Activated CD8-positive, alpha-beta T cell treated with anti-CD3 and anti-CD28 coated beads, Interleukin-2, amount 10 ng/mL, durations not matched to agents 7 days and 5 days (primary cell): ENCODE measurements at regions not wholly inside any gene's neighbourhood (a gene's known extent, or its start where the extent isn't known, plus 50 kb on each side); places are given as distances from the start of the nearest gene placed in this dataset.

Experiments used
- ATAC-seq: fragments of 150-1000 bp; cut with Tn5 transposase; one replicate; pipeline ENCODE4 v1.10.0; 2021; ENCODE audit warnings: moderate library complexity
- CTCF ChIA-PET: fragments of 350-600 bp; sonication (Branson Sonifier 250); formaldehyde crosslinking; loops from one replicate; lab custom pipeline; 2021; ENCODE audit warnings: antibody characterized with exemption; lab: Charles Lee
- POLR2A ChIA-PET: fragments of 350-600 bp; sonication (Branson Sonifier 250); formaldehyde crosslinking; loops from one replicate; lab custom pipeline; 2021; ENCODE audit warnings: antibody characterized with exemption; lab: Charles Lee
- DNase-seq: peaks from one replicate; pipeline ENCODE4 v3.0.0-alpha.2; 2020
- H3K27ac Mint-ChIP-seq: one replicate; pipeline ENCODE4 v1.8.0; 2021; ENCODE audit warnings: mild to moderate bottlenecking, mixed read lengths
- H3K27me3 Mint-ChIP-seq: one replicate; pipeline ENCODE4 v1.8.0; 2021; ENCODE audit warnings: low read depth, mixed read lengths
- H3K36me3 Mint-ChIP-seq: one replicate; pipeline ENCODE4 v1.8.0; 2021; ENCODE audit warnings: low read depth, mixed read lengths
- H3K4me1 Mint-ChIP-seq: one replicate; pipeline ENCODE4 v1.8.0; 2021; ENCODE audit warnings: low read depth, mixed read lengths
- H3K4me3 Mint-ChIP-seq: one replicate; pipeline ENCODE4 v1.8.0; 2021; ENCODE audit warnings: mild to moderate bottlenecking, mixed read lengths
- H3K9me3 Mint-ChIP-seq: one replicate; pipeline ENCODE4 v1.8.0; 2022; ENCODE audit warnings: mixed read lengths; ENCODE audit not compliant: insufficient read depth

GRCh38 chr6:81648502-81648901 lies 104.0 kb downstream of the TENT5A start:
- H3K4me1 Mint-ChIP-seq: no peaks in the 10 kb centered on the region

GRCh38 chr6:81643156-81643555 lies 109.3 kb downstream of the TENT5A start:
- H3K4me3 Mint-ChIP-seq: no peak overlapping the region
- no peak for ATAC-seq
- ChIA-PET CTCF (no interaction called here), POLR2A (no interaction called here)
- DNase-seq: no peak
- no peaks in the 10 kb centered on the region for H3K4me1 Mint-ChIP-seq
- H3K36me3 Mint-ChIP-seq: no peaks in the 10 kb centered on the region
- H3K27ac Mint-ChIP-seq: no peak overlapping the region
- H3K9me3 Mint-ChIP-seq: peaks cover 8% of the 10 kb centered on the region
- H3K27me3 Mint-ChIP-seq: no peaks in the 10 kb centered on the region

More at GRCh38 chr6:81648502-81648901, 104.0 kb downstream of the TENT5A start:
- Mint-ChIP-seq H3K9me3 (no peaks in the 10 kb centered on the region), H3K4me3 (no peak overlapping the region), H3K27ac (no peak overlapping the region), H3K27me3 (no peaks in the 10 kb centered on the region), H3K36me3 (no peaks in the 10 kb centered on the region)
- ATAC-seq (no peak), DNase-seq (no peak)
- CTCF ChIA-PET: no interaction called here
- POLR2A ChIA-PET: no interaction called here

- no peaks in the 10 kb centered on the region for H3K4me1 Mint-ChIP-seq
- ChIA-PET POLR2A (no interaction called here), CTCF (no interaction called here)
- H3K9me3 Mint-ChIP-seq: peaks cover 8% of the 10 kb centered on the region
- H3K4me3 Mint-ChIP-seq: no peak overlapping the region
- no peaks in the 10 kb centered on the region for H3K27me3 Mint-ChIP-seq
- no peak overlapping the region for H3K27ac Mint-ChIP-seq
- DNase-seq: no peak
- H3K36me3 Mint-ChIP-seq: no peaks in the 10 kb centered on the region
- no peak for ATAC-seq
Observed at GRCh38 chr6:81640891-81641290, 111.6 kb downstream of the TENT5A start.

- DNase-seq (no peak), ATAC-seq (no peak)
- Mint-ChIP-seq H3K27ac (no peak overlapping the region), H3K9me3 (peaks cover 8% of the 10 kb centered on the region), H3K4me1 (no peaks in the 10 kb centered on the region), H3K4me3 (no peak overlapping the region), H3K36me3 (no peaks in the 10 kb centered on the region), H3K27me3 (no peaks in the 10 kb centered on the region)
- CTCF ChIA-PET: no interaction called here
- POLR2A ChIA-PET: no interaction called here
Observed at GRCh38 chr6:81640126-81640525, 112.4 kb downstream of the TENT5A start.

- Mint-ChIP-seq H3K27ac (no peak overlapping the region), H3K36me3 (no peaks in the 10 kb centered on the region), H3K4me1 (no peaks in the 10 kb centered on the region), H3K9me3 (peaks cover 8% of the 10 kb centered on the region), H3K27me3 (no peaks in the 10 kb centered on the region), H3K4me3 (no peak overlapping the region)
- ATAC-seq: no peak
- DNase-seq: no peak
- POLR2A ChIA-PET: no interaction called here
- CTCF ChIA-PET: no interaction called here
Observed at GRCh38 chr6:81638366-81638765, 114.1 kb downstream of the TENT5A start.

GRCh38 chr6:81636930-81637568 lies 115.4 kb downstream of the TENT5A start:
- Mint-ChIP-seq H3K4me3 (no peak overlapping the region), H3K4me1 (no peaks in the 10 kb centered on the region), H3K36me3 (no peaks in the 10 kb centered on the region), H3K27me3 (no peaks in the 10 kb centered on the region), H3K27ac (no peak overlapping the region), H3K9me3 (peaks cover 8% of the 10 kb centered on the region)
- ATAC-seq (no peak), DNase-seq (no peak)
- ChIA-PET CTCF (no interaction called here), POLR2A (no interaction called here)

GRCh38 chr6:81634155-81634880 lies 118.2 kb downstream of the TENT5A start:
- Mint-ChIP-seq H3K4me3 (no peak overlapping the region), H3K9me3 (peaks cover 6% of the 10 kb centered on the region), H3K4me1 (no peaks in the 10 kb centered on the region), H3K36me3 (no peaks in the 10 kb centered on the region), H3K27ac (no peak overlapping the region), H3K27me3 (no peaks in the 10 kb centered on the region)
- ChIA-PET CTCF (no interaction called here), POLR2A (no interaction called here)
- ATAC-seq: no peak
- no peak for DNase-seq

GRCh38 chr6:81633391-81633790 lies 119.1 kb downstream of the TENT5A start:
- no peak for DNase-seq
- Mint-ChIP-seq H3K9me3 (peaks cover 6% of the 10 kb centered on the region), H3K27me3 (no peaks in the 10 kb centered on the region), H3K4me1 (no peaks in the 10 kb centered on the region), H3K27ac (no peak overlapping the region), H3K36me3 (no peaks in the 10 kb centered on the region), H3K4me3 (no peak overlapping the region)
- ChIA-PET CTCF (no interaction called here), POLR2A (no interaction called here)
- ATAC-seq: no peak

GRCh38 chr6:81630719-81631118 lies 121.8 kb downstream of the TENT5A start:
- DNase-seq (no peak), ATAC-seq (no peak)
- Mint-ChIP-seq H3K4me3 (no peak overlapping the region), H3K27ac (no peak overlapping the region), H3K4me1 (no peaks in the 10 kb centered on the region), H3K36me3 (no peaks in the 10 kb centered on the region), H3K27me3 (no peaks in the 10 kb centered on the region), H3K9me3 (peaks cover 6% of the 10 kb centered on the region)
- POLR2A ChIA-PET: no interaction called here
- CTCF ChIA-PET: no interaction called here

- H3K9me3 Mint-ChIP-seq: peaks cover under 1% of the 10 kb centered on the region
- H3K36me3 Mint-ChIP-seq: no peaks in the 10 kb centered on the region
- no peak for DNase-seq
- no peak for ATAC-seq
- no peak overlapping the region for H3K4me3 Mint-ChIP-seq
- ChIA-PET POLR2A (no interaction called here), CTCF (no interaction called here)
- H3K27ac Mint-ChIP-seq: no peak overlapping the region
- no peaks in the 10 kb centered on the region for H3K4me1 Mint-ChIP-seq
- H3K27me3 Mint-ChIP-seq: no peaks in the 10 kb centered on the region
Observed at GRCh38 chr6:81625216-81625615, 127.3 kb downstream of the TENT5A start.

GRCh38 chr6:81624453-81624852 lies 128.0 kb downstream of the TENT5A start:
- Mint-ChIP-seq H3K27ac (no peak overlapping the region), H3K4me3 (no peak overlapping the region), H3K4me1 (no peaks in the 10 kb centered on the region), H3K9me3 (no peaks in the 10 kb centered on the region), H3K27me3 (no peaks in the 10 kb centered on the region), H3K36me3 (no peaks in the 10 kb centered on the region)
- POLR2A ChIA-PET: no interaction called here
- CTCF ChIA-PET: no interaction called here
- ATAC-seq (no peak), DNase-seq (no peak)

- Mint-ChIP-seq H3K4me1 (no peaks in the 10 kb centered on the region), H3K36me3 (no peaks in the 10 kb centered on the region), H3K27ac (no peak overlapping the region), H3K9me3 (no peaks in the 10 kb centered on the region), H3K4me3 (no peak overlapping the region), H3K27me3 (no peaks in the 10 kb centered on the region)
- no peak for ATAC-seq
- CTCF ChIA-PET: no interaction called here
- POLR2A ChIA-PET: no interaction called here
- DNase-seq: no peak
Observed at GRCh38 chr6:81623106-81623759, 129.2 kb downstream of the TENT5A start.
